ENCODE measurements at regions not wholly inside any gene's neighbourhood (a gene's known extent, or its start where the extent isn't known, plus 50 kb on each side); places are given as distances from the start of the nearest gene placed in this dataset.

DNA sequence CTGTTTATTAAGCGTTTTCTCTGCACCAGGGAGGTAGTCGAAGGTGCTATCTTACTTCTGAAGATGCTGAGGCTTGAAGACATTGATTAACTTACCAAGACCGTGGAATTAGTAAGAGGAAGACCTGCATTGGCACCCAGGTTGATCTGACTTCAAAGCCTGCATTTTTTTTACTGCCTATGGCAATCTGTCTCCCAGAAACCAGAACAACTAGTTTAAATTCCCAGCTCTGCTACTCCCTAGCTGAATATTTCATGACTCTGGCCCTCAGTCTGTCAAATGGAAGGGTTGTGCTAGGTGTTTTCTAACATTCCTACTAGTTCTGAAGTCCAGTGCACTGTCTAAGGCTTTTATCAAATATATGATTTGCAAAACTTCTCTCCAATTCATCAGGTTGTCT, 52.0 kb upstream of the GRAMD1B start:
- no peak for ATAC-seq
- TF ChIP-seq ISL1 (CRISPR knock-in tag; IDR thresholded peaks at IDR 0.05) (no peak), OSR1 (CRISPR knock-in tag; IDR thresholded peaks at IDR 0.05) (no peak), CSDC2 (CRISPR knock-in tag; IDR thresholded peaks at IDR 0.05) (no peak), RARB (CRISPR knock-in tag; IDR thresholded peaks at IDR 0.05) (no peak), ZC3H10 (CRISPR knock-in tag; IDR thresholded peaks at IDR 0.05) (no peak), ZNF70 (CRISPR knock-in tag; IDR thresholded peaks at IDR 0.05) (no peak), SNAI2 (CRISPR knock-in tag; IDR thresholded peaks at IDR 0.05) (no peak), ARNTL (CRISPR knock-in tag; IDR thresholded peaks at IDR 0.05; ENCODE audit: borderline replicate concordance, low read depth) (no peak), ZNF565 (CRISPR knock-in tag; conservative IDR thresholded peaks at IDR 0.05; ENCODE audit: low read depth) (no peak)
- TF ChIP-seq, protein P1, sequence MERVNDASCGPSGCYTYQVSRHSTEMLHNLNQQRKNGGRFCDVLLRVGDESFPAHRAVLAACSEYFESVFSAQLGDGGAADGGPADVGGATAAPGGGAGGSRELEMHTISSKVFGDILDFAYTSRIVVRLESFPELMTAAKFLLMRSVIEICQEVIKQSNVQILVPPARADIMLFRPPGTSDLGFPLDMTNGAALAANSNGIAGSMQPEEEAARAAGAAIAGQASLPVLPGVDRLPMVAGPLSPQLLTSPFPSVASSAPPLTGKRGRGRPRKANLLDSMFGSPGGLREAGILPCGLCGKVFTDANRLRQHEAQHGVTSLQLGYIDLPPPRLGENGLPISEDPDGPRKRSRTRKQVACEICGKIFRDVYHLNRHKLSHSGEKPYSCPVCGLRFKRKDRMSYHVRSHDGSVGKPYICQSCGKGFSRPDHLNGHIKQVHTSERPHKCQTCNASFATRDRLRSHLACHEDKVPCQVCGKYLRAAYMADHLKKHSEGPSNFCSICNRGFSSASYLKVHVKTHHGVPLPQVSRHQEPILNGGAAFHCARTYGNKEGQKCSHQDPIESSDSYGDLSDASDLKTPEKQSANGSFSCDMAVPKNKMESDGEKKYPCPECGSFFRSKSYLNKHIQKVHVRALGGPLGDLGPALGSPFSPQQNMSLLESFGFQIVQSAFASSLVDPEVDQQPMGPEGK (CRISPR knock-in tag; IDR thresholded peaks at IDR 0.05; ENCODE audit: borderline replicate concordance), result no peak

DNA sequence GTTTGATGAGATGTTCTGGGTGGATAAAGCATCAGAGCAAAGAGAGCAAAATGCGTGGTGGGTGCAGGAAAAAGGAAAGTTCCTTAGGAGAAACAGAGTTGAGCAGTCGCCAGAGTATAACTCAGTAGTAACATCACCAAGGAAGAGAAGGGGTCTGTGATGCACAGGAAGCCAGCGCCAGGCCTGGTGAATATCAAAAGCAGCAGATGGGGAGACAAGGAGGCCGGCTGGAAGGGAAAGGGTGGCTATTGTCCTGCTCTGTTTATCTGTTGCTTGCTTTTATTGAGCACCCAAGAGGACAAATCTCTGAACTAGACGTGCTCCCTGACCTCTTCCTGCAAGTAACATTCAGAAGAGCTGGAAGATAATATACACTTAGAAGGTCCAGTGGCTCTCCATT, 52.7 kb upstream of the GRAMD1B start:
- ATAC-seq, result no peak; the same call in 2 of the 3 replicates
- TF ChIP-seq, protein P2, sequence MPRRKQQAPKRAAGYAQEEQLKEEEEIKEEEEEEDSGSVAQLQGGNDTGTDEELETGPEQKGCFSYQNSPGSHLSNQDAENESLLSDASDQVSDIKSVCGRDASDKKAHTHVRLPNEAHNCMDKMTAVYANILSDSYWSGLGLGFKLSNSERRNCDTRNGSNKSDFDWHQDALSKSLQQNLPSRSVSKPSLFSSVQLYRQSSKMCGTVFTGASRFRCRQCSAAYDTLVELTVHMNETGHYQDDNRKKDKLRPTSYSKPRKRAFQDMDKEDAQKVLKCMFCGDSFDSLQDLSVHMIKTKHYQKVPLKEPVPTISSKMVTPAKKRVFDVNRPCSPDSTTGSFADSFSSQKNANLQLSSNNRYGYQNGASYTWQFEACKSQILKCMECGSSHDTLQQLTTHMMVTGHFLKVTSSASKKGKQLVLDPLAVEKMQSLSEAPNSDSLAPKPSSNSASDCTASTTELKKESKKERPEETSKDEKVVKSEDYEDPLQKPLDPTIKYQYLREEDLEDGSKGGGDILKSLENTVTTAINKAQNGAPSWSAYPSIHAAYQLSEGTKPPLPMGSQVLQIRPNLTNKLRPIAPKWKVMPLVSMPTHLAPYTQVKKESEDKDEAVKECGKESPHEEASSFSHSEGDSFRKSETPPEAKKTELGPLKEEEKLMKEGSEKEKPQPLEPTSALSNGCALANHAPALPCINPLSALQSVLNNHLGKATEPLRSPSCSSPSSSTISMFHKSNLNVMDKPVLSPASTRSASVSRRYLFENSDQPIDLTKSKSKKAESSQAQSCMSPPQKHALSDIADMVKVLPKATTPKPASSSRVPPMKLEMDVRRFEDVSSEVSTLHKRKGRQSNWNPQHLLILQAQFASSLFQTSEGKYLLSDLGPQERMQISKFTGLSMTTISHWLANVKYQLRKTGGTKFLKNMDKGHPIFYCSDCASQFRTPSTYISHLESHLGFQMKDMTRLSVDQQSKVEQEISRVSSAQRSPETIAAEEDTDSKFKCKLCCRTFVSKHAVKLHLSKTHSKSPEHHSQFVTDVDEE (CRISPR knock-in tag; IDR thresholded peaks at IDR 0.05), result 0 out of 2 replicates have a peak, but pooled peaks have one; percentile 28
- TF ChIP-seq ESRRG (CRISPR knock-in tag; IDR thresholded peaks at IDR 0.05), result no peak
- TF ChIP-seq ZNF8 (CRISPR knock-in tag; IDR thresholded peaks at IDR 0.05), result no peak
- TF ChIP-seq TCF4 (CRISPR knock-in tag; IDR thresholded peaks at IDR 0.05; ENCODE audit: borderline replicate concordance), result peak; percentile 74
- TF ChIP-seq ZFP3 (CRISPR knock-in tag; IDR thresholded peaks at IDR 0.05), result no peak
- TF ChIP-seq GLIS3 (CRISPR knock-in tag; IDR thresholded peaks at IDR 0.05), result no peak
- TF ChIP-seq, protein P3, sequence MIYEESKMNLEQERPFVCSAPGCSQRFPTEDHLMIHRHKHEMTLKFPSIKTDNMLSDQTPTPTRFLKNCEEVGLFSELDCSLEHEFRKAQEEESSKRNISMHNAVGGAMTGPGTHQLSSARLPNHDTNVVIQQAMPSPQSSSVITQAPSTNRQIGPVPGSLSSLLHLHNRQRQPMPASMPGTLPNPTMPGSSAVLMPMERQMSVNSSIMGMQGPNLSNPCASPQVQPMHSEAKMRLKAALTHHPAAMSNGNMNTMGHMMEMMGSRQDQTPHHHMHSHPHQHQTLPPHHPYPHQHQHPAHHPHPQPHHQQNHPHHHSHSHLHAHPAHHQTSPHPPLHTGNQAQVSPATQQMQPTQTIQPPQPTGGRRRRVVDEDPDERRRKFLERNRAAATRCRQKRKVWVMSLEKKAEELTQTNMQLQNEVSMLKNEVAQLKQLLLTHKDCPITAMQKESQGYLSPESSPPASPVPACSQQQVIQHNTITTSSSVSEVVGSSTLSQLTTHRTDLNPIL (CRISPR knock-in tag; IDR thresholded peaks at IDR 0.05; ENCODE audit: low read depth), result no peak

DNA sequence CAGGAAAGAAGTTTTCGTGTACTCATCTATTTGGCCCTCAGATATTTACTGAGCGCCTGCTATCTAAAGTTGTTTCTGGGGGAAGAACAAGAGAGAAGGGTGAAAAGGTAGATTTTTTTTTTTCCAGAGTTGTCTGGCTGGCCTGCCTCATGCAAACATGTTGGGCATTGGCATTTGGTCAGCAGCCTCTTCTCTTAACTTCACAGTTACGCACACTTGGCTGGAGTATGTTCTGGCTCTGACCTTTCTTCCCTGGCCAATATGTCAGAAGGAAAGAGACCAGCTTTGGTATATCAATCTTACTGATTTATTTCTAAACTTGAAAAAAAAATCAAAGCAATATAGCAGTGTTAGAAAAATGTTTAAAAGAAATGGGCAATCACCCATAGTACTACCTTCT, 54.2 kb upstream of the GRAMD1B start:
- ATAC-seq, result no peak
- TF ChIP-seq, protein P4, sequence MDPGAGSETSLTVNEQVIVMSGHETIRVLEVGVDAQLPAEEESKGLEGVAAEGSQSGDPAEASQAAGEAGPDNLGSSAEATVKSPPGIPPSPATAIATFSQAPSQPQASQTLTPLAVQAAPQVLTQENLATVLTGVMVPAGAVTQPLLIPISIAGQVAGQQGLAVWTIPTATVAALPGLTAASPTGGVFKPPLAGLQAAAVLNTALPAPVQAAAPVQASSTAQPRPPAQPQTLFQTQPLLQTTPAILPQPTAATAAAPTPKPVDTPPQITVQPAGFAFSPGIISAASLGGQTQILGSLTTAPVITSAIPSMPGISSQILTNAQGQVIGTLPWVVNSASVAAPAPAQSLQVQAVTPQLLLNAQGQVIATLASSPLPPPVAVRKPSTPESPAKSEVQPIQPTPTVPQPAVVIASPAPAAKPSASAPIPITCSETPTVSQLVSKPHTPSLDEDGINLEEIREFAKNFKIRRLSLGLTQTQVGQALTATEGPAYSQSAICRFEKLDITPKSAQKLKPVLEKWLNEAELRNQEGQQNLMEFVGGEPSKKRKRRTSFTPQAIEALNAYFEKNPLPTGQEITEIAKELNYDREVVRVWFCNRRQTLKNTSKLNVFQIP (CRISPR knock-in tag; IDR thresholded peaks at IDR 0.05; ENCODE audit: borderline replicate concordance, low read depth), result no peak
- no peak for TF ChIP-seq GLIS3 (CRISPR knock-in tag; IDR thresholded peaks at IDR 0.05)
- no peak for TF ChIP-seq PPARA (CRISPR knock-in tag; IDR thresholded peaks at IDR 0.05; ENCODE audit: borderline replicate concordance)
- TF ChIP-seq, protein P3 (CRISPR knock-in tag; IDR thresholded peaks at IDR 0.05; ENCODE audit: low read depth), result no peak
- no peak for TF ChIP-seq TCF4 (CRISPR knock-in tag; IDR thresholded peaks at IDR 0.05; ENCODE audit: borderline replicate concordance)
- no peak for TF ChIP-seq ZC3H10 (CRISPR knock-in tag; IDR thresholded peaks at IDR 0.05)
- TF ChIP-seq ZFP3 (CRISPR knock-in tag; IDR thresholded peaks at IDR 0.05), result no peak
- TF ChIP-seq, protein P5, sequence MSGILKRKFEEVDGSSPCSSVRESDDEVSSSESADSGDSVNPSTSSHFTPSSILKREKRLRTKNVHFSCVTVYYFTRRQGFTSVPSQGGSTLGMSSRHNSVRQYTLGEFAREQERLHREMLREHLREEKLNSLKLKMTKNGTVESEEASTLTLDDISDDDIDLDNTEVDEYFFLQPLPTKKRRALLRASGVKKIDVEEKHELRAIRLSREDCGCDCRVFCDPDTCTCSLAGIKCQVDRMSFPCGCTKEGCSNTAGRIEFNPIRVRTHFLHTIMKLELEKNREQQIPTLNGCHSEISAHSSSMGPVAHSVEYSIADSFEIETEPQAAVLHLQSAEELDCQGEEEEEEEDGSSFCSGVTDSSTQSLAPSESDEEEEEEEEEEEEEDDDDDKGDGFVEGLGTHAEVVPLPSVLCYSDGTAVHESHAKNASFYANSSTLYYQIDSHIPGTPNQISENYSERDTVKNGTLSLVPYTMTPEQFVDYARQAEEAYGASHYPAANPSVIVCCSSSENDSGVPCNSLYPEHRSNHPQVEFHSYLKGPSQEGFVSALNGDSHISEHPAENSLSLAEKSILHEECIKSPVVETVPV (CRISPR knock-in tag; IDR thresholded peaks at IDR 0.05), result no peak
- TF ChIP-seq OSR1 (CRISPR knock-in tag; IDR thresholded peaks at IDR 0.05), result no peak
- TF ChIP-seq, protein P1 (CRISPR knock-in tag; IDR thresholded peaks at IDR 0.05; ENCODE audit: borderline replicate concordance), result no peak
- no peak for TF ChIP-seq ISL1 (CRISPR knock-in tag; IDR thresholded peaks at IDR 0.05)
- no peak for TF ChIP-seq TOX (CRISPR knock-in tag; IDR thresholded peaks at IDR 0.05; ENCODE audit: borderline replicate concordance)
- TF ChIP-seq, protein P2 (CRISPR knock-in tag; IDR thresholded peaks at IDR 0.05), result no peak
- no peak for TF ChIP-seq BACH2 (CRISPR knock-in tag; IDR thresholded peaks at IDR 0.05; ENCODE audit: borderline replicate concordance)
- no peak for TF ChIP-seq RARB (CRISPR knock-in tag; IDR thresholded peaks at IDR 0.05)
- no peak for TF ChIP-seq ZFP30 (CRISPR knock-in tag; IDR thresholded peaks at IDR 0.05)
